Left lung (tissue), 4 donors: ENCODE measurements at regions not wholly inside any gene's neighbourhood (a gene's known extent, or its start where the extent isn't known, plus 50 kb on each side); places are given as distances from the start of the nearest gene placed in this dataset.
"Not testable (repeated sequence)": the region's sequence is repeated elsewhere in the genome, so short reads cannot be mapped to it uniquely, and the experiment has no call there.

ENCODE experiments used
- ATAC-seq: fragments of 200-7000 bp; cut with Tn5 transposase; one replicate; pipeline ENCODE4 v1.9.1; 2020; ENCODE audit warnings: moderate library complexity
- DNase-seq, 4 donors: peaks; one replicate each; pipeline ENCODE4 v3.0.0-alpha.2; 2013 to 2020
- H3K27ac ChIP-seq, 2 donors: fragments of 200-600 bp; sonication (generic) in 1 of 2; one replicate each; pipeline versions ENCODE4 v1.5.0 to v1.8.0; 2020 to 2021
- H3K27me3 ChIP-seq, 2 donors: fragments of 200-600 bp; sonication (generic) in 1 of 2; one replicate each; pipeline versions ENCODE4 v1.5.0 to v1.8.0; 2020 to 2021
- H3K36me3 ChIP-seq, 2 donors: fragments of 200-600 bp; sonication (generic) in 1 of 2; one replicate each; pipeline versions ENCODE4 v1.5.0 to v1.8.0; 2020 to 2021
- H3K4me1 ChIP-seq, 2 donors: fragments of 200-600 bp; one replicate each; pipeline ENCODE4 v1.8.0; 2021
- H3K4me3 ChIP-seq, 2 donors: fragments of 200-600 bp; sonication (generic) in 1 of 2; one replicate each; pipeline versions ENCODE4 v1.5.0 to v1.8.0; 2020 to 2021; ENCODE audit warnings: mild to moderate bottlenecking in 1 of 2
- H3K9me3 ChIP-seq, 2 donors: fragments of 200-600 bp; sonication (generic) in 1 of 2; one replicate each; pipeline versions ENCODE4 v1.5.0 to v1.8.0; 2020 to 2021
- CTCF ChIP-seq, 2 donors: fragments of 200-600 bp; sonication (generic) in 1 of 2; IDR thresholded peaks; one replicate each; pipeline versions ENCODE4 v1.5.0 to v1.8.0; 2021; ENCODE audit warnings: antibody characterized with exemption in 2 of 2
- intact Hi-C, 2 donors: fragments of 100-400 bp; cut with DNase I; formaldehyde crosslinking; loops; one replicate each; pipeline versions ENCODE4 v1.11.2 to v1.14.2; 2022
- donor health status: DM: no; HTN: yes; CAD: no.
- donor health status: DM: no; HTN: no; CAD: no.

DNA sequence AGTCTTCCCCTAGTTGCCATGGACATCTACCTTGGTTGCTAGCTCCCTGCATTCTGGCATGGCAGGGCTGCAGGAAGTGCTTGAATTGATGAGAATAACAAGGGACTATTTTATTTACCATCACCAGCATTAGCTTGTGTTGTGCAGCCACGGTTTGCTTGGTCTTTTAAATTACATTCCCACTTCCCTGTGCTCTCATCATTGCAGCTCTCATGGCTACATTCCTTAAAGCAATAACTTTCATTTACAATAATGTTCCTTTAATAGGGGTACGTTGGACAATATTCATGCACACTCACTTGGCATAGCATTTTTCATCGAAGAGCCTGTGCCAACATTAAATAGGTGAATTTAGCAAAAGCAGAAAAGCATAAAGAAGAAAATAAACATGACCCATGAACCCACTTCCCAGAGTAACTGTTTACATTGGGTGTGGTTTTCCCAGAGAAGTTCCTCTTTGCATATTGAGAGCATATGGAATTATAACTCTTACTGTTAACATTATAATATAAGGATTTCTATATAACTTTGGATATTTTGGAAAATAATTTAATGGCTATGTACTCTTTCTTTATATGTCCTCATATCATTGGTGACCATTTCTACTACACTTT lies 113.2 kb upstream of the VWC2 start:
- intact Hi-C loops, result no loop called here
- no peaks in the 10 kb centered on the region for H3K27me3 ChIP-seq

GRCh38 chr7:49660976-49661375 lies 112.5 kb upstream of the VWC2 start:
- Histone ChIP-seq H3K27ac (no peak overlapping the region), H3K27me3 (no peaks in the 10 kb centered on the region), H3K4me3 (no peak overlapping the region), H3K4me1 (no peaks in the 10 kb centered on the region), H3K9me3 (no peaks in the 10 kb centered on the region), H3K36me3 (no peaks in the 10 kb centered on the region)
- no peak for DNase-seq
- ATAC-seq, result no peak
- TF ChIP-seq CTCF (IDR thresholded peaks at IDR 0.05), result no peak
- intact Hi-C loops, result no loop called here

More for the DNA sequence above, 113.2 kb upstream of the VWC2 start:
- no peak for TF ChIP-seq CTCF (IDR thresholded peaks at IDR 0.05)
- ATAC-seq, result no peak
- H3K4me1 ChIP-seq, result no peaks in the 10 kb centered on the region
- H3K9me3 ChIP-seq, result no peaks in the 10 kb centered on the region
- no peak for DNase-seq
- H3K27ac ChIP-seq, result no peak overlapping the region
- no peaks in the 10 kb centered on the region for H3K36me3 ChIP-seq
- no peak overlapping the region for H3K4me3 ChIP-seq

DNA sequence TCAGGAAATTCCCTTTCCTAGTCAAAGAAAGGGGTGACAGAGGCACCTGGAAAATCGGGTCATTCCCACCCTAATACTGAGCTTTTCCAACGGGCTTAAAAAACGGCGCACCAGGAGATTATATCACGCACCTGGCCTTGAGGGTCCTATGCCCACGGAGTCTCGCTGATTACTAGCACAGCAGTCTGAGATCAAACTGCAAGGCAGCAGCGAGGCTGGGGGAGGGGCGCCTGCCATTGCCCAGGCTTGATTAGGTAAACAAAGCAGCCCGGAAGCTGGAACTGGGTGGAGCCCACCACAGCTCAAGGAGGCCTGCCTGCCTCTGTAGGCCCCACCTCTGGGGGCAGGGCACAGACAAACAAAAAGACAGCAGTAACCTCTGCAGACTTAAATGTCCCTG lies 107.5 kb upstream of the VWC2 start:
- H3K36me3 ChIP-seq, H3K4me1 ChIP-seq, ATAC-seq, DNase-seq, H3K9me3 ChIP-seq, intact Hi-C loops, H3K27me3 ChIP-seq, H3K4me3 ChIP-seq, H3K27ac ChIP-seq: not testable (repeated sequence)

DNA sequence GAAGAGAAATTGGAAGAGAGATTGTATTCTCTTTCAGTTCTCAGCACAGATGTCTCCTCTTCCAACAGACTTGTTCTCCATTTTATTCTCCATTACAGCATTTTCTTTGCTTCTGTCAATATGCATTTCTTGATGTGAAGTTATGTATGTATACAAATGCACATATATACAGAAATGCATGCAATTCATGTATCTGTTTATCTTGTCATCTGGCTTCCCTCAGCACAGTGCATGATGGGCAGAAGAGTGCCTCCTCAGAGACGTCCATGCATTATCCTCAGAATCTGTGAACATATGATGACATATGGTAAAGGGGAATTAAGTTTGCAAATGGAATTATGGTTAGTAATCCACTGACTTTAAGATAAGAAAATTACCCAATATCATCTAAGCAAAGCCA lies 106.7 kb upstream of the VWC2 start:
- H3K36me3 ChIP-seq, result no peaks in the 10 kb centered on the region
- intact Hi-C loops, result no loop called here
- no peak for TF ChIP-seq CTCF (IDR thresholded peaks at IDR 0.05)

GRCh38 chr7:49669285-49669684 lies 104.2 kb upstream of the VWC2 start:
- intact Hi-C loops, result no loop called here
- no peak for TF ChIP-seq CTCF (IDR thresholded peaks at IDR 0.05)
- no peak overlapping the region for H3K4me3 ChIP-seq

More for the DNA sequence above, 106.7 kb upstream of the VWC2 start:
- ATAC-seq (no peak), DNase-seq (no peak)
- peaks cover 0 to 8% of the 10 kb centered on the region in 2 donors for H3K9me3 ChIP-seq
- no peaks in the 10 kb centered on the region for H3K4me1 ChIP-seq
- no peak overlapping the region for H3K4me3 ChIP-seq
- no peaks in the 10 kb centered on the region for H3K27me3 ChIP-seq
- no peak overlapping the region for H3K27ac ChIP-seq

GRCh38 chr7:49669692-49670260 lies 103.7 kb upstream of the VWC2 start:
- no peaks in the 10 kb centered on the region for H3K4me1 ChIP-seq
- ATAC-seq (no peak), DNase-seq (no peak)
- no peak for TF ChIP-seq CTCF (IDR thresholded peaks at IDR 0.05)
- no peak overlapping the region for H3K27ac ChIP-seq
- no peaks in the 10 kb centered on the region for H3K36me3 ChIP-seq
- intact Hi-C loops, result no loop called here
- peaks cover 0 to 8% of the 10 kb centered on the region in 2 donors for H3K9me3 ChIP-seq
- H3K27me3 ChIP-seq, result no peaks in the 10 kb centered on the region
- no peak overlapping the region for H3K4me3 ChIP-seq

More at GRCh38 chr7:49669285-49669684, 104.2 kb upstream of the VWC2 start:
- DNase-seq, result no peak
- Histone ChIP-seq H3K27me3 (no peaks in the 10 kb centered on the region), H3K36me3 (no peaks in the 10 kb centered on the region), H3K9me3 (peaks cover 0 to 8% of the 10 kb centered on the region in 2 donors), H3K4me1 (no peaks in the 10 kb centered on the region), H3K27ac (no peak overlapping the region)
- ATAC-seq, result no peak
